ENCODE measurements at regions not wholly inside any gene's neighbourhood (a gene's known extent, or its start where the extent isn't known, plus 50 kb on each side); places are given as distances from the start of the nearest gene placed in this dataset.
"Not testable (repeated sequence)": the region's sequence is repeated elsewhere in the genome, so short reads cannot be mapped to it uniquely, and the experiment has no call there.

DNA sequence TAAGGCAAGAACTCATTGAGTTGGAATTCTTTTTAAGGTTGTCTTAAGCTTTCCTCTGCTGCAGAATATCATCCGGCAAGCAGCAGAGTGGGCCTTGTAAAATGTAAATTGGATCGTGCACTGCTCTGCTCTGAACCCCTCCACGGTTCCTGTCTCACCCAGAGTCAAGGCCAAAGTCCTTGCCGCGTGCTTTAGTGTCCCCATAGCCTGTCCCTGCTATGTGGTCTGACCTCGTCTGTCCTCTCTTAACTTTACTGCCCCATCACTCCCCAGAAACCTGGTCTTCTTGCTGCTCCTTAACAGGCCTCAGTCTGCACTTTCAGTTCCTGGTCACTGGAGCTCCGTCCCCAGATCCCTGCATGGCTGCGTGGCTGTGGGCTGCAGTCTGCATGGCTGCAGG, 121.6 kb upstream of the SDK1 start:
- H3F3A ChIP-seq (ENCODE audit: insufficient read depth, low read length) = no peaks in the 10 kb centered on the region
- no peak overlapping the region for H2AFZ ChIP-seq (ENCODE audit: low read length)
- H3K9me2 ChIP-seq (replicated peaks; ENCODE audit: insufficient read depth, low read length) = no peaks in the 10 kb centered on the region
- no peaks in the 10 kb centered on the region for H4K20me1 ChIP-seq (ENCODE audit: insufficient read depth, low read length)
- H3K4me1 ChIP-seq (ENCODE audit: low read length) = no peaks in the 10 kb centered on the region
- no peak for DNase-seq
- no peaks in the 10 kb centered on the region for H3K27me3 ChIP-seq (replicated peaks; ENCODE audit: insufficient read depth, low read length)
- H3K9me3 ChIP-seq (replicated peaks; ENCODE audit: insufficient read depth, low read length) = no peaks in the 10 kb centered on the region
- H3K4me3 ChIP-seq (ENCODE audit: low read length) = no peak overlapping the region
- no peak overlapping the region for H3K9ac ChIP-seq (ENCODE audit: low read length)
- H3K4me2 ChIP-seq (ENCODE audit: low read depth, low read length) = no peak overlapping the region
- no peak overlapping the region for H3K27ac ChIP-seq (ENCODE audit: low read length)
- TF ChIP-seq, protein P1, sequence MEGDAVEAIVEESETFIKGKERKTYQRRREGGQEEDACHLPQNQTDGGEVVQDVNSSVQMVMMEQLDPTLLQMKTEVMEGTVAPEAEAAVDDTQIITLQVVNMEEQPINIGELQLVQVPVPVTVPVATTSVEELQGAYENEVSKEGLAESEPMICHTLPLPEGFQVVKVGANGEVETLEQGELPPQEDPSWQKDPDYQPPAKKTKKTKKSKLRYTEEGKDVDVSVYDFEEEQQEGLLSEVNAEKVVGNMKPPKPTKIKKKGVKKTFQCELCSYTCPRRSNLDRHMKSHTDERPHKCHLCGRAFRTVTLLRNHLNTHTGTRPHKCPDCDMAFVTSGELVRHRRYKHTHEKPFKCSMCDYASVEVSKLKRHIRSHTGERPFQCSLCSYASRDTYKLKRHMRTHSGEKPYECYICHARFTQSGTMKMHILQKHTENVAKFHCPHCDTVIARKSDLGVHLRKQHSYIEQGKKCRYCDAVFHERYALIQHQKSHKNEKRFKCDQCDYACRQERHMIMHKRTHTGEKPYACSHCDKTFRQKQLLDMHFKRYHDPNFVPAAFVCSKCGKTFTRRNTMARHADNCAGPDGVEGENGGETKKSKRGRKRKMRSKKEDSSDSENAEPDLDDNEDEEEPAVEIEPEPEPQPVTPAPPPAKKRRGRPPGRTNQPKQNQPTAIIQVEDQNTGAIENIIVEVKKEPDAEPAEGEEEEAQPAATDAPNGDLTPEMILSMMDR (IDR thresholded peaks at IDR 0.05; ENCODE audit: low read length) = no peak
- TF ChIP-seq EZH2 (optimal IDR thresholded peaks at IDR 0.05; ENCODE audit: low read depth, low read length) = no peak
- H3K36me3 ChIP-seq (replicated peaks; ENCODE audit: insufficient read depth, low read length) = no peaks in the 10 kb centered on the region
- H3K79me2 ChIP-seq (ENCODE audit: low read length) = no peaks in the 10 kb centered on the region

DNA sequence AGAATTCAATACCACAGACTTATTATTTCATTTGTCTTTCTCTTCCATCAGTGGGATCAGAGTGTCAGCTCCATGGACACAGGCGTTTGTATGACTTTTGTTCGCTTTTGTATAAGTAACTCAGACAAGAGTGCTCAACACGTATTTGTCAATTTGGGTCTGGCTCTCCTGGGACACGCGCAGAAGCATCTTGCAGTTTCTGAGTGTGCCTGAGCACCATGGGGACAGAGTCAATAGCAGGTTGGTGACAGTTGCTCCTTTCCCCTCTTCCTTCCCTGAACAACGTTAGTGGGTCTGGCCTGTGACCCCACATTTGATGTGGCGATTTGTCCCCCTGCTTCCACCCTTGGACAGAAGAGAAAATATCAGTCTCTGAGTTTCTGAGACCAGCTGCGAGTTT, 120.4 kb upstream of the SDK1 start:
- H3K4me2 ChIP-seq (ENCODE audit: low read depth, low read length) = no peak overlapping the region
- H3K4me1 ChIP-seq (ENCODE audit: low read length) = no peaks in the 10 kb centered on the region
- no peaks in the 10 kb centered on the region for H3K27me3 ChIP-seq (replicated peaks; ENCODE audit: insufficient read depth, low read length)
- no peak overlapping the region for H3K4me3 ChIP-seq (ENCODE audit: low read length)
- no peak overlapping the region for H3K9ac ChIP-seq (ENCODE audit: low read length)
- TF ChIP-seq, protein P1 (IDR thresholded peaks at IDR 0.05; ENCODE audit: low read length) = no peak
- TF ChIP-seq EZH2phosphoT487 (IDR thresholded peaks at IDR 0.05; ENCODE audit: low read length) (no peak), EZH2 (optimal IDR thresholded peaks at IDR 0.05; ENCODE audit: low read depth, low read length) (no peak)
- no peak overlapping the region for H3K27ac ChIP-seq (ENCODE audit: low read length)
- H3K9me3 ChIP-seq (replicated peaks; ENCODE audit: insufficient read depth, low read length) = no peaks in the 10 kb centered on the region
- H4K20me1 ChIP-seq (ENCODE audit: insufficient read depth, low read length) = no peaks in the 10 kb centered on the region
- H3K36me3 ChIP-seq (replicated peaks; ENCODE audit: insufficient read depth, low read length) = no peaks in the 10 kb centered on the region
- H3K79me2 ChIP-seq (ENCODE audit: low read length) = no peaks in the 10 kb centered on the region
- H2AFZ ChIP-seq (ENCODE audit: low read length) = no peak overlapping the region
- DNase-seq = no peak
- no peaks in the 10 kb centered on the region for H3K9me2 ChIP-seq (replicated peaks; ENCODE audit: insufficient read depth, low read length)
- H3F3A ChIP-seq (ENCODE audit: insufficient read depth, low read length) = no peaks in the 10 kb centered on the region

DNA sequence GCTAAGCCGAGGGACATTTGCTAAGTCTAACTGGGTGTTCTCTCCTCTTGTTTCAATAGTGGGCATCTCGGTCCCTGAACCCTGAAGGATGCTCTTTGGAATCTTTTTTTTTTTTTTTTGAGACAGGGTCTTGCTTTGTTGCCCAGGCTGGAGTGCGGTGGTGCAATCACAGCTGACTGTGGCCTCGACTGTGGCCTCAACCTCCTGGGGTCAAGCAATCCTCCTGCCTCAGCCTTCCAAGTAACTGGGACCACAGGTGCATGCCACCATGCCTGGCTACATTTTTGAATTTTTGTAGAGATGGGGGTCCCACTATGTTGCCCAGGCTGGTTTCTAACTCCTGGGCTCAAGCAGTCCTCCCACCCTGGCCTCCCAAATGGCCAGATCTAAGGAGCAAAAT, 119.0 kb upstream of the SDK1 start:
- not testable (repeated sequence) for H4K20me1 ChIP-seq (ENCODE audit: insufficient read depth, low read length); DNase-seq; H3K27me3 ChIP-seq (replicated peaks; ENCODE audit: insufficient read depth, low read length); H3F3A ChIP-seq (ENCODE audit: insufficient read depth, low read length); H3K4me3 ChIP-seq (ENCODE audit: low read length); H3K27ac ChIP-seq (ENCODE audit: low read length); H3K36me3 ChIP-seq (replicated peaks; ENCODE audit: insufficient read depth, low read length); H3K9me2 ChIP-seq (replicated peaks; ENCODE audit: insufficient read depth, low read length); H3K4me1 ChIP-seq (ENCODE audit: low read length); H2AFZ ChIP-seq (ENCODE audit: low read length); H3K9me3 ChIP-seq (replicated peaks; ENCODE audit: insufficient read depth, low read length); H3K4me2 ChIP-seq (ENCODE audit: low read depth, low read length); H3K79me2 ChIP-seq (ENCODE audit: low read length); H3K9ac ChIP-seq (ENCODE audit: low read length)

DNA sequence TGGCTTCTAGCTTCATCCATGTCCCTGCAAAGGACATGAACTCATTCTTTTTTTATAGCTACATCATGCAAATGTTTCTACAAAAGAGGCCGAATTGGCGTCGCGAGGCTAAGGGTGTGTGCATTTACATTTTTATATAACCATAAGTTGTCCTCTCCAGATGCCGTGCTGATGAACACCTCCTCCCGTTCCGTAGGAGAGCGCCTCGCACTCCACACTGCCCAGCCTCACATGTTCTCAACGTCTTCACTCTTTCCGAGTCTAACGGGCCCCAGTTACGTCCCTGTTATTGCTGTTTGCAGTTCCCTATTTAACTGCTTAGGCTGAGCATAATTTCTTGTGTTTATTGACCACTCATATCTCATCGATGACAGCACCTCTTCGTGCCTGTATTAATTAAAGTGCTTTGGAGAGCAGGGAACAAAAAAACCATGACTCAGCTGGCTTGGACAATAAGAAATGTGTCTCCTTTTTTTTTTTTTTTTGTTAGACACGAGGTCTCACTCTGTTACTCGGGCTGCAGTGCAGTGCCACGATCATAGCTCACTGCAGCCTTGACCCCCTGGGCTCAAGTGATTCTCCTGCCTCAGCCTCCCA, 113.5 kb upstream of the SDK1 start:
- Histone ChIP-seq H4K20me1 (ENCODE audit: insufficient read depth, low read length) (no peaks in the 10 kb centered on the region), H3K9me3 (replicated peaks; ENCODE audit: insufficient read depth, low read length) (no peaks in the 10 kb centered on the region), H3K4me3 (ENCODE audit: low read length) (no peak overlapping the region), H3K27me3 (replicated peaks; ENCODE audit: insufficient read depth, low read length) (no peaks in the 10 kb centered on the region), H3K27ac (ENCODE audit: low read length) (no peak overlapping the region), H3F3A (ENCODE audit: insufficient read depth, low read length) (no peaks in the 10 kb centered on the region), H3K4me1 (ENCODE audit: low read length) (no peaks in the 10 kb centered on the region), H3K36me3 (replicated peaks; ENCODE audit: insufficient read depth, low read length) (no peaks in the 10 kb centered on the region), H2AFZ (ENCODE audit: low read length) (no peak overlapping the region), H3K79me2 (ENCODE audit: low read length) (no peaks in the 10 kb centered on the region), H3K4me2 (ENCODE audit: low read depth, low read length) (no peak overlapping the region), H3K9ac (ENCODE audit: low read length) (no peak overlapping the region), H3K9me2 (replicated peaks; ENCODE audit: insufficient read depth, low read length) (no peaks in the 10 kb centered on the region)
- TF ChIP-seq EZH2 (optimal IDR thresholded peaks at IDR 0.05; ENCODE audit: low read depth, low read length) = no peak
- TF ChIP-seq EZH2phosphoT487 (IDR thresholded peaks at IDR 0.05; ENCODE audit: low read length) = no peak
- TF ChIP-seq, protein P1 (IDR thresholded peaks at IDR 0.05; ENCODE audit: low read length) = no peak
- DNase-seq = no peak

All from MM.1S (cell line).